Mesothelial cell of epicardium (in vitro differentiated cells): ENCODE measurements at regions not wholly inside any gene's neighbourhood (a gene's known extent, or its start where the extent isn't known, plus 50 kb on each side); places are given as distances from the start of the nearest gene placed in this dataset.

Source experiments
- DNase-seq, 2 experiments: peaks; one replicate each; pipeline ENCODE4 v3.0.0; 2021; ENCODE audit warnings: low spot score in 2 of 2; ENCODE audit not compliant: unreplicated experiment in 2 of 2
- H3K27ac Mint-ChIP-seq: 2 replicates; pipeline ENCODE4 v1.8.0; 2021; ENCODE audit warnings: mixed read lengths
- H3K27me3 Mint-ChIP-seq: 2 replicates; pipeline ENCODE4 v1.8.0; 2021; ENCODE audit warnings: low read depth, mixed read lengths
- H3K36me3 Mint-ChIP-seq: 2 replicates; pipeline ENCODE4 v1.8.0; 2021; ENCODE audit warnings: mixed read lengths
- H3K4me1 Mint-ChIP-seq: 2 replicates; pipeline ENCODE4 v1.8.0; 2021; ENCODE audit warnings: mixed read lengths
- H3K4me3 Mint-ChIP-seq: 2 replicates; pipeline ENCODE4 v1.8.0; 2021; ENCODE audit warnings: mild to moderate bottlenecking, moderate library complexity, mixed read lengths
- H3K9me3 Mint-ChIP-seq: 2 replicates; pipeline ENCODE4 v1.8.0; 2021; ENCODE audit warnings: mixed read lengths
- TF ChIP-seq, protein P1 (sequence below): fragments of 200-600 bp; sonication (generic); IDR thresholded peaks from one replicate; pipeline ENCODE4 v1.5.0; 2021; ENCODE audit warnings: antibody characterized with exemption; ENCODE audit not compliant: unreplicated experiment

DNA sequence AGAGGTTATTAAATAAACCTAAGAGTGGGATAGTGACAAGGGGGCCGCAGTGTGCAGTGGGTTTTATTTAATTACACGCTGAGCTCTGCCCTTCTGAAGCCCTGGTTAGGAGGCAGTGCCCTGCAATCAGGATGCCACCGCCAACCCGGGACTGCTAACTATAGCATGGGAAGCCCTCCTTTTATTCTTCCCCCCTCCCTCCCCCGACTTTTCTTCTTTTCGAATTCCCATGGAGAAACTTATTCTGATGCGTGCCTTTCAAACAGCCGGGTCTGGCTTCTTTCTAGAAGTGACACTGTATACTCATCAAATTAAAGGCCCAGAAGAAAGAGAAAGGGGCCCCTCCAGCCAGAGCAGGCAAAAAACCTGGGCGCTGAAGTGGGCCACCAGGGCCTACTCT, 91.3 kb upstream of the ANO1 start:
- H3K36me3 Mint-ChIP-seq, result peaks cover 2% of the 10 kb centered on the region
- peaks cover 94% of the 10 kb centered on the region for H3K27me3 Mint-ChIP-seq
- H3K27ac Mint-ChIP-seq, result no peak overlapping the region
- no peaks in the 10 kb centered on the region for H3K9me3 Mint-ChIP-seq
- no peak for DNase-seq
- H3K4me3 Mint-ChIP-seq, result peak overlapping the region; percentile 45
- TF ChIP-seq, protein P1, sequence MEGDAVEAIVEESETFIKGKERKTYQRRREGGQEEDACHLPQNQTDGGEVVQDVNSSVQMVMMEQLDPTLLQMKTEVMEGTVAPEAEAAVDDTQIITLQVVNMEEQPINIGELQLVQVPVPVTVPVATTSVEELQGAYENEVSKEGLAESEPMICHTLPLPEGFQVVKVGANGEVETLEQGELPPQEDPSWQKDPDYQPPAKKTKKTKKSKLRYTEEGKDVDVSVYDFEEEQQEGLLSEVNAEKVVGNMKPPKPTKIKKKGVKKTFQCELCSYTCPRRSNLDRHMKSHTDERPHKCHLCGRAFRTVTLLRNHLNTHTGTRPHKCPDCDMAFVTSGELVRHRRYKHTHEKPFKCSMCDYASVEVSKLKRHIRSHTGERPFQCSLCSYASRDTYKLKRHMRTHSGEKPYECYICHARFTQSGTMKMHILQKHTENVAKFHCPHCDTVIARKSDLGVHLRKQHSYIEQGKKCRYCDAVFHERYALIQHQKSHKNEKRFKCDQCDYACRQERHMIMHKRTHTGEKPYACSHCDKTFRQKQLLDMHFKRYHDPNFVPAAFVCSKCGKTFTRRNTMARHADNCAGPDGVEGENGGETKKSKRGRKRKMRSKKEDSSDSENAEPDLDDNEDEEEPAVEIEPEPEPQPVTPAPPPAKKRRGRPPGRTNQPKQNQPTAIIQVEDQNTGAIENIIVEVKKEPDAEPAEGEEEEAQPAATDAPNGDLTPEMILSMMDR, result no peak
- H3K4me1 Mint-ChIP-seq, result peaks cover 28% of the 10 kb centered on the region

DNA sequence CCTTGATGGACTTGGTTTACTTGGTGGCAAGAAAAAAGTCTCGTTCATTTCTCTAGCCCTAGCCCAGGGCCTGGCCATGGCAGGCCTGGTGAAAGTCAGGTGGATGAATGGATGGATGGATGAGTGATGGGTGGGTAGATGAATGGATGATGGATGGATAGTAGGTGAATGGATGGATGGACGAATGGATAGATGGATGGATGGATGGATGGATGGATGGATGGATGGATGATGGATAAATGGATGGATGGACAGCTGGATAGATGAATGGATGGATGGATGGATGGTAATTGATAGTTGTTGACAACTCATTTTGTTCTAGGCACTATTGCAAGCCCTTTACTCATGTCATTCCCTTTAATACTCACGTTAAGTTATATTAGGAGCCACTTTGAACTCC, 86.1 kb upstream of the ANO1 start:
- TF ChIP-seq, protein P1, result no peak
- Mint-ChIP-seq H3K27ac (no peak overlapping the region), H3K27me3 (peaks cover 56% of the 10 kb centered on the region), H3K4me3 (no peak overlapping the region), H3K4me1 (no peaks in the 10 kb centered on the region), H3K36me3 (peaks cover 2% of the 10 kb centered on the region), H3K9me3 (peaks cover 12% of the 10 kb centered on the region)
- DNase-seq, result no peak

DNA sequence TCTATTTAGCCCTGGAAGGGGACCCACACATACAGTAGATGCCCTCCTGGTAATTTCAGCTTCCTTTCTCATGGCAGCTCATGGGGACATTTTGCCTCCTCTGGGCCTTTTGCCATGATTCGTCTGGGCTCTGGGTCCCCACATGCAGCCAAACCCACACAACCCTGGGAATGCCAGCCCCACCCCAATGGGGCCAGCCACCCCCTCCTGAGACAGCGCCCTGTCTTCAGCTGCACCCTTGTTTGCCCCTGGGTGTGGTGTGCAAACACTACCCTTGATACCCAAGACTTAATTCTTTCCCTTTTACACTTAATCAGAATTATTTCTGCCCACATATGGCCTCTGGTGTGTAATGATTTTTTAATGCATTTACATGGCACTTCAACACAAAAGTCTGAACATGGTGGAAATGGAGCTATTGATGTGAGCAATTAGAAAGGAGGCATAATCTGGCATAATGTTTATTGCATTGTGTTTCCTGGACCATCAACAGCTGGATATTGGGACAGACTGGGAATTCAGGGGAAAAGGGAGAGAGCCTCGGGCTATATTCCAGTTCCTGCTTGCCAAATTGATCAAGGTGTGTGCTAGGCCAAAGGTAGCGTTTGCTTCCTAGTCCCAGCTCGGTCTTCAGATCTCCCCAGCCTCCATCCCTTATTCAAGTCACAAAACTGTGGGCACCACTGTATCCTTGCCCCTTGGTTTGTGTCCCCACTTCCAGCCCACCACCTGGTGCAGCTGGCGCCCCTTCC, 85.0 kb upstream of the ANO1 start:
- TF ChIP-seq, protein P1, result no peak

DNA sequence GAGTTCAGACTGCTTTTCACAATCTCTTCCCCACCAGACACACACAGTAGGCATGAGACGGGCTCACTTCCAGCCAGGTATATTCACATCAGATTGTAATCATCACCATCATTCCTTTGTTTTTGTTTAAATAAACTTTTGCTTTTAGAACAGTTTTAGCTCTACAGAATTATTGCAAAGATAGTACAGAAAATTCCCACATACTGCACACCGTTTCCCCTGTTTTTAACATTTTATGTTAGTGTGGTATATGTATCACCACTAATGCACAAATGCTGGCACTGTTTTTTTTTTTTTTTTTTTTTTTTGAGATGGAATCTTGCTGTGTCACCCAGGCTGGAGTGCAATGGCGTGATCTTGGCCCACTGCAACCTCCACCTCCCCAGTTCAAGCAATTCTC, 83.3 kb upstream of the ANO1 start:
- Mint-ChIP-seq H3K4me1 (no peaks in the 10 kb centered on the region), H3K4me3 (no peak overlapping the region), H3K36me3 (peaks cover 2% of the 10 kb centered on the region), H3K27ac (no peak overlapping the region), H3K9me3 (peaks cover 12% of the 10 kb centered on the region), H3K27me3 (peaks cover 44% of the 10 kb centered on the region)
- no peak for DNase-seq
- TF ChIP-seq, protein P1, result no peak

More for the DNA sequence above, 85.0 kb upstream of the ANO1 start:
- Mint-ChIP-seq H3K27ac (no peak overlapping the region), H3K27me3 (peaks cover 51% of the 10 kb centered on the region), H3K4me1 (no peaks in the 10 kb centered on the region), H3K9me3 (peaks cover 12% of the 10 kb centered on the region), H3K4me3 (no peak overlapping the region), H3K36me3 (peaks cover 2% of the 10 kb centered on the region)
- no peak for DNase-seq

DNA sequence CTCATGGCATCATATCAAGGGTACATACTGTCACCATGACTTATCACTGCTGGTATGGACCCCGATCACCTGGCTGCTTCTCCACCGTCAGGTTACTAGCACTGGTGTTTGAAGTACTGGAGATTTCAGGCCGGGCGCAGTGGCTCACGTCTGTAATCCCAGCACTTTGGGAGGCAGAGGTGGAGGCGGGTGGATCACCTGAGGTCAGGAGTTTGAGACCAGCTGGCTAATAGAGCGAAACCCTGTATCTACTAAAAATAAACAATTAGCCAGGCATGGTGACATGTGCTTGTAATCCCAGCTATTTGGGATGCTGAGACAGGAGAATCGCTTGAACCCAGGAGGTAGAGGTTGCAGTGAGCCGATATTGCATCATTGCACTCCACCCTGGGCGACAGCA, 82.4 kb upstream of the ANO1 start:
- no peaks in the 10 kb centered on the region for H3K36me3 Mint-ChIP-seq
- H3K27ac Mint-ChIP-seq, result no peak overlapping the region
- DNase-seq, result no peak
- H3K4me3 Mint-ChIP-seq, result no peak overlapping the region
- H3K4me1 Mint-ChIP-seq, result peaks cover 2% of the 10 kb centered on the region
- H3K27me3 Mint-ChIP-seq, result peaks cover 37% of the 10 kb centered on the region
- TF ChIP-seq, protein P1, result no peak
- peaks cover 12% of the 10 kb centered on the region for H3K9me3 Mint-ChIP-seq
